GM12873 (cell line): ENCODE measurements at regions not wholly inside any gene's neighbourhood (a gene's known extent, or its start where the extent isn't known, plus 50 kb on each side); places are given as distances from the start of the nearest gene placed in this dataset.

ENCODE experiments used
- TF ChIP-seq, protein P1 (sequence below): IDR thresholded peaks from 2 replicates; pipeline ENCODE4 v1.5.1; 2012; ENCODE audit warnings: low read depth, mild to moderate bottlenecking, moderate library complexity, low read length, control low read depth; ENCODE audit not compliant: insufficient read depth; ENCODE audit errors: missing control alignments

DNA sequence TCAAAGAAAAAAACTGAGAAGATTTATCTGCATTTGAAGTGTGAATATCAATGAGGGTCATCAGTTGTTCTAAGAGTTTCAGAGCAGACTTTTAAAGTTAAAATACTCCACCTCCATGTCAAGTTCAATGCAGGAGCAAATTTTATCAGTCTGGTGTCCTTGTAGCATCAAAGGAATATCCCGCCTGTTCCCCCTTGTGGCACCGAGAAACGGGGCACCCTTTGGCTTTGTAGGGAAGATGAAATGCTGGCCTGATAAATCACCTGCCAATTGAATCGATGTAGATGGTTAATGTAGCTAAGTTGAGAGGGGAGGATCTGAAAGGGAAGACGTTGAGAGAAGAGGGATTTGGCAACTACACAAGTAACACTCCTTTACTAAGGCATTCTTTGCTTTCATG, 714.5 kb downstream of the EFNA5 start:
- TF ChIP-seq, protein P1, sequence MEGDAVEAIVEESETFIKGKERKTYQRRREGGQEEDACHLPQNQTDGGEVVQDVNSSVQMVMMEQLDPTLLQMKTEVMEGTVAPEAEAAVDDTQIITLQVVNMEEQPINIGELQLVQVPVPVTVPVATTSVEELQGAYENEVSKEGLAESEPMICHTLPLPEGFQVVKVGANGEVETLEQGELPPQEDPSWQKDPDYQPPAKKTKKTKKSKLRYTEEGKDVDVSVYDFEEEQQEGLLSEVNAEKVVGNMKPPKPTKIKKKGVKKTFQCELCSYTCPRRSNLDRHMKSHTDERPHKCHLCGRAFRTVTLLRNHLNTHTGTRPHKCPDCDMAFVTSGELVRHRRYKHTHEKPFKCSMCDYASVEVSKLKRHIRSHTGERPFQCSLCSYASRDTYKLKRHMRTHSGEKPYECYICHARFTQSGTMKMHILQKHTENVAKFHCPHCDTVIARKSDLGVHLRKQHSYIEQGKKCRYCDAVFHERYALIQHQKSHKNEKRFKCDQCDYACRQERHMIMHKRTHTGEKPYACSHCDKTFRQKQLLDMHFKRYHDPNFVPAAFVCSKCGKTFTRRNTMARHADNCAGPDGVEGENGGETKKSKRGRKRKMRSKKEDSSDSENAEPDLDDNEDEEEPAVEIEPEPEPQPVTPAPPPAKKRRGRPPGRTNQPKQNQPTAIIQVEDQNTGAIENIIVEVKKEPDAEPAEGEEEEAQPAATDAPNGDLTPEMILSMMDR = no peak

DNA sequence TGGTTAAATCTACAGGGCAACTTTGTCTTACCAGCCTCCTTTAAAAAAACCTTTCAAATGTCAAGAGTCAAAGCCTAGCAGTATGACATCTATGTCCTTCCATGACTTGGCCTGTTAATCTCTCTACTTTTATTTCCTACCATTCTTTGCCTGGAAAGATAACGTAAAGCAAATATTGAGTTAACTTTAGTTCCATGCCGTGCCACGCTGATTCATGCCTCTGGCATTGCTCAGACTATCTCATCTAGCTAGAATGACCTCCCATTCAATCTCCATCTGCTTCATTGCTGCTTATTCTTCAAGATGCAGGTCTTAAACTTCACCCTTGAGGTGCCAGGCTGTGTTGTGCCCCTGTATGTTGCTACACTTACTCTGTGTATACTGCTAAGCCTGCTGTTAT, 729.8 kb downstream of the EFNA5 start:
- TF ChIP-seq, protein P1 = no peak

DNA sequence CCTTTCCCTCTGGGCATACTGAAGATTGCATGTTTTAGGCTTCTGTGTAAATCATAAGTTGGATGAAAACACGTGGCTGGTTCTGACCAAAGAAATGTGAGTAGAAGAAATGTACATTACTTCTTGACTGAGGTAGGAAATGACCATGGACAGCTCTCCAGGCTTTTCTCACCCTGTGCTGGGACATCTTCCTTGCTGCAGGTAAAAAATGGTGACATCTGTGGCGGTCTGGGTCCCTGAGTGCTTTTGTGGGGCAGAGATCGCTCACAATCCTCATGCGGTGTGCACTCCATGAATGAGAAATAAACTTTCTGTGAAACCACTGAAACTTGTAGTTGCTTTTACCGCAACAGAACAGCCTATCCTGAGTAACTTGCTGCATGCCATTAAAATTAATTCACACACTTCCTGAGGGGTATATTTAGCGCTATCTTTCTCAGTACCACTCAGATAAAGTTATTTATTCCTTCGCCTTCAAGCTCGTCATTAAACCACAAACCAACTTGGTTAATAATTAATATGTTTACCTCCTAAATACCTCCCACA, 730.4 kb downstream of the EFNA5 start:
- TF ChIP-seq, protein P1 = no peak

DNA sequence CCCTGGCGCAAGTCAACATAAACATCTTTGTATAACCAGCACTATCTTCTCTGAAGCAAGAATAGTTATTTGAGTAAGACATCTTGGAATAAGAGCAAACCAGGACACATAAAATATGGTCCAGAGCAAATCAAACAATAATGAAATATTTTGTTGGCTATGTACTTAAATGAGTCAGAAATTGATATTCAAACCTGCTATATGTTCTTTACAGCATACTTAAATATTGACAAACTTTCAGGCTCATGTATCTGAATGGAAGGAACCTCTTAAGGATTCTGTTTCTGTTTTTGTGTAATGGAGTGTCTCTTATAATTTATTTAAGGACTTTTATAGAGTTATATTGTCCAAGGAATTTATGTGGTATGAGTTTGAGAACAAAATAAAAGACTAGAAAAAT, 747.3 kb downstream of the EFNA5 start:
- TF ChIP-seq, protein P1 = no peak

DNA sequence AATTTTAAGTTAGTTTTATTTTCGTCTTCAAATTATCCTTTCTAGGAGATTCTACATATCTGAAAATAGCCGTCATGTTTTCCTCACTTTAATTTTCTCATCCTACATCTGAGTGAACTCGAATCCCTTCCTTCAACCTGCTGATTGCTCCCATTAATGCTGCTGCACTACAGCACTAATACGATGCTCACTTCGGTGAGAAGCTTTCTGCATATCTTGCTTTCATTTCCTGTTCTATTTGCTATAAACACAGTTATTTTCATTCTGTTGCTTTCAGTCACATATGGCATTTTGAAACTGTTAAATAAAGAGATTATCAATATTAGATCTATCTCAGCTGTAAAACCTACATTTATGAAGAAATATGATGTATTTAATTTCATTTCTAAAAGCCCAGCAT, 749.2 kb downstream of the EFNA5 start:
- TF ChIP-seq, protein P1 = no peak

DNA sequence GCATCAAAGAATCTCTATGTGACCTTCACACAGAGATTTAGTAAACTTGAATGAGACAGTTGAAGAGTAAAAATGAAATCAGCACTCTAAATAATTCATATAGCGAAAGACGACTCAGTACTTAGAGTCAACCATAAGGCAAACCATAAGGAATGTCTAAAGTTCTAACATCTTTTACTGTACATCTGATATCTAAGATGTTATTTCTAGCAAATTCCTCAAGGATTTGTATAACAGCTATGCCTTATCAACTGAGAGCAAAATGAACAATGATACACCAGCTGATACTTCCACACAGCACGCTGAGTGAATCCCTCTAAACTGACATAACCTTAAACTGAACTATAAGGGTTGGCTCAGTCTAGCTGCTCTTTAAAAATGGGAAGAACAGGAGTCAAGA, 760.3 kb downstream of the EFNA5 start:
- TF ChIP-seq, protein P1 = no peak

DNA sequence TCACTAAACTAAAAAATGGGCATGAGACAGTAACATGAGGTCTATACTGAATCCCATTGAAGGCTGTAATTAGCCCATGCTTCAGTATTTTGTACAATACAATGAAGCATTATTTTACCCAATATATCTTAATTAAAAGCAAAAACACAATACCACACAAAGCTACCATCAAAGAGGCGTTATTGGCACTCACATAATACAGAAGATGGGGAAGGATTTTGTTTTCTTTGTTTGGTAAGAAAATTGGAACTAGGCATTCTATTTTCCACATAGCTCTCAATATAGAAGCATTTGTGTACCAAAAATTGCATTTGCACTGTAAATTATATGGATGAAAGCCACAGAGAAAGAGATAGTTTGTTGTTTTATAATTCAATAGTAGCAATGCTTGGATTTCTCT, 761.0 kb downstream of the EFNA5 start:
- TF ChIP-seq, protein P1 = no peak
